Keratinocyte (primary cell): ENCODE measurements at regions not wholly inside any gene's neighbourhood (a gene's known extent, or its start where the extent isn't known, plus 50 kb on each side); places are given as distances from the start of the nearest gene placed in this dataset.

Experiments used
- DNase-seq: peaks from one replicate; pipeline ENCODE4 v3.0.0-alpha.2; 2011; ENCODE audit warnings: low read depth, missing footprints, low spot score
- FAIRE-seq: peaks from 2 replicates; lab custom pipeline; 2011; peaks lifted over from hg19 to GRCh38; lab: Jason Lieb, UNC
- H2AFZ ChIP-seq: 2 replicates; pipeline ENCODE4 v1.6.0; 2012; ENCODE audit warnings: low read length, control low read depth, inconsistent platforms; ENCODE audit not compliant: control insufficient read depth
- H3K27ac ChIP-seq: 2 replicates; pipeline ENCODE4 v1.5.1; 2011; ENCODE audit warnings: low read length; ENCODE audit not compliant: control insufficient read depth, insufficient read depth
- H3K27me3 ChIP-seq: 3 replicates; pipeline ENCODE4 v1.6.0; 2011; ENCODE audit warnings: low read length; ENCODE audit not compliant: control insufficient read depth, insufficient read depth; ENCODE audit errors: extremely low read depth
- H3K36me3 ChIP-seq, 2 experiments: 2 replicates in 1 of 2; 3 replicates in 1 of 2; pipeline ENCODE4 v1.5.1; 2011; ENCODE audit warnings: low read length in 2 of 2, mild to moderate bottlenecking in 1 of 2; ENCODE audit not compliant: control insufficient read depth in 2 of 2, insufficient read depth in 2 of 2; ENCODE audit errors: extremely low read depth in 1 of 2
- H3K4me1 ChIP-seq: 3 replicates; pipeline ENCODE4 v1.5.1; 2011; ENCODE audit warnings: low read length; ENCODE audit not compliant: control insufficient read depth, insufficient read depth; ENCODE audit errors: extremely low read depth
- H3K4me2 ChIP-seq: 3 replicates; pipeline ENCODE4 v1.6.0; 2011; ENCODE audit warnings: low read depth, low read length; ENCODE audit not compliant: control insufficient read depth, insufficient read depth; ENCODE audit errors: extremely low read depth
- H3K4me3 ChIP-seq, 3 experiments: fragments of 200-600 bp in 1 of 3; sonication (generic) in 1 of 3; 2 replicates in 2 of 3; 3 replicates in 1 of 3; pipeline ENCODE4 v1.5.1; 2011 to 2016; ENCODE audit warnings: low read length in 3 of 3, mild to moderate bottlenecking in 3 of 3, control low read depth in 2 of 3, inconsistent platforms in 1 of 3, low read depth in 1 of 3, mixed read lengths in 1 of 3, mixed run types in 1 of 3, moderate library complexity in 1 of 3; ENCODE audit not compliant: control insufficient read depth in 2 of 3, insufficient read depth in 2 of 3; ENCODE audit errors: extremely low read depth in 1 of 3
- H3K79me2 ChIP-seq: 2 replicates; pipeline ENCODE4 v1.6.0; 2012; ENCODE audit warnings: low read length; ENCODE audit not compliant: control insufficient read depth, insufficient read depth
- H3K9ac ChIP-seq: 3 replicates; pipeline ENCODE4 v1.6.0; 2011; ENCODE audit warnings: low read length; ENCODE audit not compliant: control insufficient read depth, insufficient read depth; ENCODE audit errors: extremely low read depth
- H3K9me1 ChIP-seq: 3 replicates; pipeline ENCODE4 v1.6.0; 2011; ENCODE audit warnings: low read length; ENCODE audit not compliant: control insufficient read depth, insufficient read depth; ENCODE audit errors: extremely low read depth
- H3K9me3 ChIP-seq: 2 replicates; pipeline ENCODE4 v1.5.1; 2012; ENCODE audit warnings: low read depth, low read length; ENCODE audit not compliant: control insufficient read depth
- H4K20me1 ChIP-seq: 3 replicates; pipeline ENCODE4 v1.6.0; 2011; ENCODE audit warnings: low read length; ENCODE audit not compliant: control insufficient read depth, insufficient read depth; ENCODE audit errors: extremely low read depth
- CTCF ChIP-seq, 3 experiments: IDR thresholded peaks in 1 of 3; conservative IDR thresholded peaks in 1 of 3; optimal IDR thresholded peaks in 1 of 3; 2 replicates in 2 of 3; 3 replicates in 1 of 3; pipeline versions ENCODE3 to v1.5.1; 2011; ENCODE audit warnings: low read length in 3 of 3, mild to moderate bottlenecking in 3 of 3, moderate library complexity in 2 of 3, control low read depth in 1 of 3, inconsistent platforms in 1 of 3; ENCODE audit not compliant: insufficient read depth in 2 of 3; ENCODE audit errors: extremely low read depth in 1 of 3
- EZH2 ChIP-seq: IDR thresholded peaks from one replicate; pipeline ENCODE4 v1.6.1; 2012; ENCODE audit warnings: inconsistent platforms, mild to moderate bottlenecking, low read length, moderate library complexity
- dilution Hi-C: fragments of 300-500 bp; cut with MboI; formaldehyde crosslinking; loops from one replicate; pipeline ENCODE4 v1.7.0; 2020; ENCODE audit warnings: low sequenced_read_pairs; ENCODE audit not compliant: extremely low pct_ligation_motif_present

GRCh38 chr1:75996196-75996595 lies 64.0 kb upstream of the ASB17 start:
- no peaks in the 10 kb centered on the region for H3K79me2 ChIP-seq
- H3K27me3 ChIP-seq: no peaks in the 10 kb centered on the region
- H3K9ac ChIP-seq: no peak overlapping the region
- dilution Hi-C loops: no loop called here
- H3K36me3 ChIP-seq: no peaks in the 10 kb centered on the region
- no peaks in the 10 kb centered on the region for H3K9me1 ChIP-seq
- H3K4me1 ChIP-seq: no peaks in the 10 kb centered on the region
- DNase-seq (no peak), FAIRE-seq (no peak)
- H3K9me3 ChIP-seq: no peaks in the 10 kb centered on the region
- H4K20me1 ChIP-seq: no peaks in the 10 kb centered on the region
- no peak overlapping the region for H3K27ac ChIP-seq
- no peak overlapping the region for H3K4me2 ChIP-seq
- no peak overlapping the region for H3K4me3 ChIP-seq
- TF ChIP-seq CTCF (optimal IDR thresholded peaks at IDR 0.05 in 1 of 3, IDR thresholded peaks at IDR 0.05 in 1 of 3, conservative IDR thresholded peaks at IDR 0.05 in 1 of 3; ENCODE audit: extremely low read depth in 1 of 3, insufficient read depth in 2 of 3, low read length in 3 of 3): no peak
- no peak overlapping the region for H2AFZ ChIP-seq

DNA sequence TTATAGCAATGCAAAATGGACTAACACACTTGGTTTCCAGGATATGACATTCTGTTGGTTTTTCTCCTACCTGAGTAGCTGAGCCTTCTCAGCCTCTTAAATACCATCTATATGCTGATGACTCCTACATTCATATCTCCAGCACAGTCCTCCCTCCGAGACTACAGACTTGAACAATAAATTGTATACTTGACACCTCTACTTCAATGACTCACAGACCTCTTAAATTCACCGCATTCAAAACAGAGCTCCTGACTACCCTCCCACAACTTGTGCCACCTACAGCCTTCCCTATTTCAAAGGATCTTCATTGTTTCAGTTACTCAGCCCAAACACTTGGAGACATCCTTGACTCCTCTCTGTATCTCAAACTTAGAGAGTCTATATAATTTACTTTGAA lies 66.8 kb upstream of the ASB17 start:
- Histone ChIP-seq H2AFZ (no peak overlapping the region), H3K27me3 (no peaks in the 10 kb centered on the region), H3K9me3 (no peaks in the 10 kb centered on the region), H4K20me1 (no peaks in the 10 kb centered on the region), H3K27ac (no peak overlapping the region), H3K9me1 (no peaks in the 10 kb centered on the region), H3K4me1 (no peaks in the 10 kb centered on the region), H3K79me2 (no peaks in the 10 kb centered on the region), H3K36me3 (no peaks in the 10 kb centered on the region), H3K4me2 (no peak overlapping the region), H3K9ac (no peak overlapping the region), H3K4me3 (no peak overlapping the region)
- DNase-seq (no peak), FAIRE-seq (no peak)
- TF ChIP-seq EZH2 (no peak), CTCF (optimal IDR thresholded peaks at IDR 0.05 in 1 of 3, IDR thresholded peaks at IDR 0.05 in 1 of 3, conservative IDR thresholded peaks at IDR 0.05 in 1 of 3; ENCODE audit: extremely low read depth in 1 of 3, insufficient read depth in 2 of 3, low read length in 3 of 3) (no peak)
- dilution Hi-C loops: no loop called here
